8988T (cell line): ENCODE measurements at regions not wholly inside any gene's neighbourhood (a gene's known extent, or its start where the extent isn't known, plus 50 kb on each side); places are given as distances from the start of the nearest gene placed in this dataset.

Source experiments
- DNase-seq: peaks from one replicate; pipeline ENCODE4 v3.0.0; 2011

- no peak for DNase-seq
Measured at GRCh38 chr6:11923621-11924020, 88.5 kb upstream of the HIVEP1 start.

- no peak for DNase-seq
Measured at GRCh38 chr6:11922901-11923300, 89.2 kb upstream of the HIVEP1 start.

GRCh38 chr6:11921751-11922150 is 90.4 kb upstream of the HIVEP1 start:
- no peak for DNase-seq

GRCh38 chr6:11921017-11921438 is 91.1 kb upstream of the HIVEP1 start:
- peak; percentile 54 for DNase-seq

- DNase-seq = no peak
Measured at GRCh38 chr6:11920566-11920965, 91.5 kb upstream of the HIVEP1 start.

GRCh38 chr6:11919771-11920440 is 92.2 kb upstream of the HIVEP1 start:
- no peak for DNase-seq

GRCh38 chr6:11918739-11919605 is 93.1 kb upstream of the HIVEP1 start:
- no peak for DNase-seq

GRCh38 chr6:11917951-11918738 is 94.0 kb upstream of the HIVEP1 start:
- no peak for DNase-seq

- no peak for DNase-seq
Measured at GRCh38 chr6:11912420-11912819, 99.7 kb upstream of the HIVEP1 start.

- DNase-seq = no peak
Measured at GRCh38 chr6:11911538-11911937, 100.6 kb upstream of the HIVEP1 start.

- DNase-seq = no peak
Measured at GRCh38 chr6:11909696-11910132, 102.4 kb upstream of the HIVEP1 start.

GRCh38 chr6:11908436-11909105 is 103.5 kb upstream of the HIVEP1 start:
- DNase-seq = no peak

GRCh38 chr6:11903645-11904044 is 108.5 kb upstream of the HIVEP1 start:
- DNase-seq = no peak

GRCh38 chr6:11902527-11902926 is 109.6 kb upstream of the HIVEP1 start:
- DNase-seq = no peak

- DNase-seq = no peak
Measured at GRCh38 chr6:11900662-11901598, 111.2 kb upstream of the HIVEP1 start.

GRCh38 chr6:11899645-11900044 is 112.5 kb upstream of the HIVEP1 start:
- DNase-seq = no peak

GRCh38 chr6:11894212-11894611 is 115.6 kb upstream of the ADTRP start:
- DNase-seq = no peak

GRCh38 chr6:11891547-11891946 is 112.9 kb upstream of the ADTRP start:
- DNase-seq = no peak

- no peak for DNase-seq
Measured at GRCh38 chr6:11890849-11891248, 112.2 kb upstream of the ADTRP start.

GRCh38 chr6:11890209-11890608 is 111.6 kb upstream of the ADTRP start:
- no peak for DNase-seq

GRCh38 chr6:11889572-11889971 is 111.0 kb upstream of the ADTRP start:
- DNase-seq = no peak

- no peak for DNase-seq
Measured at GRCh38 chr6:11888727-11889126, 110.1 kb upstream of the ADTRP start.
